Endothelial cell of umbilical vein (primary cell): ENCODE measurements at regions not wholly inside any gene's neighbourhood (a gene's known extent, or its start where the extent isn't known, plus 50 kb on each side); places are given as distances from the start of the nearest gene placed in this dataset.

Experiments
- BruUV-seq: library from RNA; stranded (reverse); fragments of 400-500 nt; replicated peaks from 2 replicates; lab custom pipeline; 2021; lab: Mats Ljungman, UMichigan
- CTCF ChIA-PET: fragments of 300-600, 350-600 bp; sonication (Branson Sonifier 250); formaldehyde crosslinking; loops from one replicate; lab custom pipeline; 2021; ENCODE audit warnings: antibody characterized with exemption, inconsistent platforms; lab: Charles Lee
- POLR2A ChIA-PET: fragments of 300-600, 350-600 bp; sonication (Branson Sonifier 250); formaldehyde crosslinking; loops from one replicate; lab custom pipeline; 2021; ENCODE audit warnings: antibody characterized with exemption, inconsistent platforms; lab: Charles Lee
- DNase-seq: peaks from one replicate; pipeline ENCODE4 v3.0.0-alpha.2; 2011; ENCODE audit warnings: low read depth, low spot score
- FAIRE-seq: peaks from 2 replicates; lab custom pipeline; 2011; peaks lifted over from hg19 to GRCh38; lab: Jason Lieb, UNC
- H2AFZ ChIP-seq: 2 replicates; pipeline ENCODE4 v1.6.0; 2012; ENCODE audit warnings: low read depth, low read length, control low read depth, inconsistent platforms
- H3K27ac ChIP-seq: 2 replicates; pipeline ENCODE4 v1.5.1; 2011; ENCODE audit warnings: low read depth, mild to moderate bottlenecking, control low read depth, low read length, moderate library complexity; ENCODE audit not compliant: insufficient read depth
- H3K27me3 ChIP-seq, 2 experiments: 2 replicates each; pipeline versions ENCODE4 v1.6.0 to v1.6.1; 2011; ENCODE audit warnings: low read length in 2 of 2, mixed read lengths in 1 of 2; ENCODE audit not compliant: control insufficient read depth in 2 of 2, insufficient read depth in 2 of 2
- H3K36me3 ChIP-seq, 2 experiments: 2 replicates in 1 of 2; 3 replicates in 1 of 2; pipeline ENCODE4 v1.5.1; 2011; ENCODE audit warnings: low read length in 2 of 2, mild to moderate bottlenecking in 1 of 2, moderate library complexity in 1 of 2; ENCODE audit not compliant: control insufficient read depth in 2 of 2, insufficient read depth in 2 of 2; ENCODE audit errors: extremely low read depth in 1 of 2
- H3K4me1 ChIP-seq: 3 replicates; pipeline ENCODE4 v1.5.1; 2011; ENCODE audit warnings: mild to moderate bottlenecking, low read length; ENCODE audit not compliant: control insufficient read depth, insufficient read depth; ENCODE audit errors: extremely low read depth
- H3K4me2 ChIP-seq: 2 replicates; pipeline ENCODE4 v1.6.1; 2011; ENCODE audit warnings: low read length, control low read depth, mixed read lengths; ENCODE audit not compliant: insufficient read depth
- H3K4me3 ChIP-seq, 3 experiments: fragments of 200-600 bp in 1 of 3; sonication (generic), shearing (Covaris generic) in 1 of 3; replicated peaks in 1 of 3; 2 replicates each; pipeline ENCODE4 v1.5.1; 2011 to 2016; ENCODE audit warnings: control low read depth in 3 of 3, low read length in 3 of 3, mild to moderate bottlenecking in 2 of 3, inconsistent platforms in 1 of 3, low read depth in 1 of 3, moderate library complexity in 1 of 3; ENCODE audit not compliant: insufficient read depth in 1 of 3
- H3K79me2 ChIP-seq: 2 replicates; pipeline ENCODE4 v1.6.0; 2012; ENCODE audit warnings: low read length, inconsistent platforms; ENCODE audit not compliant: control insufficient read depth, insufficient read depth
- H3K9ac ChIP-seq: replicated peaks from 2 replicates; pipeline ENCODE3; 2011; ENCODE audit warnings: low read length, control low read depth; ENCODE audit not compliant: insufficient read depth; ENCODE audit errors: extremely low read depth
- H3K9me1 ChIP-seq: replicated peaks from 3 replicates; pipeline ENCODE4 v1.6.0; 2011; ENCODE audit warnings: mild to moderate bottlenecking, low read length; ENCODE audit not compliant: control insufficient read depth, insufficient read depth; ENCODE audit errors: extremely low read depth
- H3K9me3 ChIP-seq: replicated peaks from 2 replicates; pipeline ENCODE4 v1.5.1; 2012; ENCODE audit warnings: low read length, inconsistent platforms; ENCODE audit not compliant: control insufficient read depth, insufficient read depth
- H4K20me1 ChIP-seq: replicated peaks from 2 replicates; pipeline ENCODE3; 2011; ENCODE audit warnings: mild to moderate bottlenecking, low read length; ENCODE audit not compliant: control insufficient read depth, insufficient read depth; ENCODE audit errors: extremely low read depth
- FOS ChIP-seq: IDR thresholded peaks from 2 replicates; pipeline ENCODE4 v1.6.1; 2011; ENCODE audit warnings: mild to moderate bottlenecking, low read length, moderate library complexity, borderline replicate concordance; ENCODE audit not compliant: insufficient read depth
- JUN ChIP-seq: IDR thresholded peaks from 2 replicates; pipeline ENCODE4 v1.6.1; 2011; ENCODE audit warnings: borderline replicate concordance, low read depth; ENCODE audit not compliant: insufficient read length, insufficient read depth
- MYC ChIP-seq: IDR thresholded peaks from one replicate; pipeline ENCODE4 v1.6.1; 2011; ENCODE audit warnings: mild to moderate bottlenecking, low read depth, low read length
- POLR2A ChIP-seq: IDR thresholded peaks from 2 replicates; pipeline ENCODE4 v1.6.1; 2012; ENCODE audit warnings: low read depth, mild to moderate bottlenecking, control low read depth, low read length
- POLR2AphosphoS5 ChIP-seq: IDR thresholded peaks from 2 replicates; pipeline ENCODE4 v1.6.1; 2012; ENCODE audit warnings: low read depth, mild to moderate bottlenecking, control low read depth, low read length, moderate library complexity; ENCODE audit not compliant: insufficient read depth
- dilution Hi-C: fragments of 300-500 bp; cut with MboI; formaldehyde crosslinking; loops from one replicate; pipeline ENCODE4 v1.15.0; 2019; ENCODE audit warnings: low sequenced_read_pairs; ENCODE audit not compliant: extremely low pct_ligation_motif_present
- intact Hi-C: fragments of 100-400 bp; cut with micrococcal nuclease; formaldehyde crosslinking; loops from one replicate; pipeline ENCODE4 v1.10.0; 2022
- TF ChIP-seq, protein P1 (sequence below), 2 donors: IDR thresholded peaks; 1 replicate in 1 of 2; 2 replicates in 1 of 2; pipeline ENCODE4 v1.5.1; 2011; ENCODE audit warnings: low read length in 2 of 2, mild to moderate bottlenecking in 2 of 2, moderate library complexity in 2 of 2, control low read depth in 1 of 2, inconsistent platforms in 1 of 2, low read depth in 1 of 2; ENCODE audit not compliant: insufficient read depth in 1 of 2; ENCODE audit errors: extremely low read depth in 1 of 2
- TF ChIP-seq, protein P2 (sequence below): IDR thresholded peaks from 2 replicates; pipeline ENCODE4 v1.6.1; 2011; ENCODE audit not compliant: insufficient read depth, insufficient read length

DNA sequence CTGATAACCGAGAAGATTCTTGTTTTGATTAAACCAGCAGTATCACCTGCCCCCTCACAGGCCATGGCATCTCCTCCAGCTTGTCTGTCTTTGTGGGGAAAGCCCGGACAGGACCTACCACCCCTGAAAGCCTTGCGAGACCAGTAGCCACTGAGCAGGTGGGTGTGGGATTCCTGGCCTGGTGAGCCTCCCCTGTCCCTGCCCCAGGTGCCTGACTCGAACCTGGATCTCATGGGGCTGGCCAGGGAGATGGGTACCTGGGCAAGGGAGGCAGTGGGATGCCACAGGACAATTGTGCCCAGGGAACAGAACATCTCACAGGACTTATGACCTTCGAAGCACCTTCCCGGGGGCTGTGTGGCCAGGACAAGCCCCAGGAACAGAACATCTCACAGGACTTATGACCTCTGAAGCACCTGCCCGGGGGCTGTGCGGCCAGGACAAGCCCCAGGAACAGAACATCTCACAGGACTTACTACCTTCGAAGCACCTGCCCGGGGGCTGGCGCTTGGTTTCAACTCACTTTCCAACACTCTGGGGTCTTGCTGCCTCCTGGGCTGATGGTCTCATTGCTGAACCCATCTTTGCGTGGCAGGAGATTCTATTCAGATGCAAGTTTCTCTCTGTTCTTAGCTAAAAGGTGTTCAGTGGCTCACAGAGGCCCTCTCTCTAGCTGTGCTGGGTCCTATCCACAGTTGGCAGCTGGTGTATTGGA, 854.5 kb downstream of the BRD1 start:
- FAIRE-seq (no peak), DNase-seq (no peak)
- dilution Hi-C loops (no loop called here), intact Hi-C loops (no loop called here)
- Histone ChIP-seq H3K9ac (no peak overlapping the region), H4K20me1 (no peaks in the 10 kb centered on the region), H3K4me1 (no peaks in the 10 kb centered on the region), H2AFZ (no peak overlapping the region), H3K9me3 (peaks cover 14% of the 10 kb centered on the region), H3K27ac (no peak overlapping the region), H3K9me1 (no peaks in the 10 kb centered on the region), H3K36me3 (no peaks in the 10 kb centered on the region), H3K4me2 (no peak overlapping the region), H3K79me2 (no peaks in the 10 kb centered on the region), H3K4me3 (no peak overlapping the region), H3K27me3 (no peaks in the 10 kb centered on the region)
- BruUV-seq: no TSS peak
- TF ChIP-seq POLR2AphosphoS5: no peak
- TF ChIP-seq JUN: no peak
- TF ChIP-seq, protein P1, sequence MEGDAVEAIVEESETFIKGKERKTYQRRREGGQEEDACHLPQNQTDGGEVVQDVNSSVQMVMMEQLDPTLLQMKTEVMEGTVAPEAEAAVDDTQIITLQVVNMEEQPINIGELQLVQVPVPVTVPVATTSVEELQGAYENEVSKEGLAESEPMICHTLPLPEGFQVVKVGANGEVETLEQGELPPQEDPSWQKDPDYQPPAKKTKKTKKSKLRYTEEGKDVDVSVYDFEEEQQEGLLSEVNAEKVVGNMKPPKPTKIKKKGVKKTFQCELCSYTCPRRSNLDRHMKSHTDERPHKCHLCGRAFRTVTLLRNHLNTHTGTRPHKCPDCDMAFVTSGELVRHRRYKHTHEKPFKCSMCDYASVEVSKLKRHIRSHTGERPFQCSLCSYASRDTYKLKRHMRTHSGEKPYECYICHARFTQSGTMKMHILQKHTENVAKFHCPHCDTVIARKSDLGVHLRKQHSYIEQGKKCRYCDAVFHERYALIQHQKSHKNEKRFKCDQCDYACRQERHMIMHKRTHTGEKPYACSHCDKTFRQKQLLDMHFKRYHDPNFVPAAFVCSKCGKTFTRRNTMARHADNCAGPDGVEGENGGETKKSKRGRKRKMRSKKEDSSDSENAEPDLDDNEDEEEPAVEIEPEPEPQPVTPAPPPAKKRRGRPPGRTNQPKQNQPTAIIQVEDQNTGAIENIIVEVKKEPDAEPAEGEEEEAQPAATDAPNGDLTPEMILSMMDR (IDR thresholded peaks at IDR 0.05; ENCODE audit: extremely low read depth in 1 of 2, insufficient read depth in 1 of 2, low read depth in 1 of 2, low read length in 2 of 2): no peak
- no peak for TF ChIP-seq POLR2A
- TF ChIP-seq, protein P2, sequence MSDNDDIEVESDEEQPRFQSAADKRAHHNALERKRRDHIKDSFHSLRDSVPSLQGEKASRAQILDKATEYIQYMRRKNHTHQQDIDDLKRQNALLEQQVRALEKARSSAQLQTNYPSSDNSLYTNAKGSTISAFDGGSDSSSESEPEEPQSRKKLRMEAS: no peak
- TF ChIP-seq FOS: no peak
- TF ChIP-seq MYC: no peak
- CTCF ChIA-PET: no interaction called here
- POLR2A ChIA-PET: no interaction called here
